ENCODE measurements at regions not wholly inside any gene's neighbourhood (a gene's known extent, or its start where the extent isn't known, plus 50 kb on each side); places are given as distances from the start of the nearest gene placed in this dataset.
"Not testable (repeated sequence)": the region's sequence is repeated elsewhere in the genome, so short reads cannot be mapped to it uniquely, and the experiment has no call there.

DNA sequence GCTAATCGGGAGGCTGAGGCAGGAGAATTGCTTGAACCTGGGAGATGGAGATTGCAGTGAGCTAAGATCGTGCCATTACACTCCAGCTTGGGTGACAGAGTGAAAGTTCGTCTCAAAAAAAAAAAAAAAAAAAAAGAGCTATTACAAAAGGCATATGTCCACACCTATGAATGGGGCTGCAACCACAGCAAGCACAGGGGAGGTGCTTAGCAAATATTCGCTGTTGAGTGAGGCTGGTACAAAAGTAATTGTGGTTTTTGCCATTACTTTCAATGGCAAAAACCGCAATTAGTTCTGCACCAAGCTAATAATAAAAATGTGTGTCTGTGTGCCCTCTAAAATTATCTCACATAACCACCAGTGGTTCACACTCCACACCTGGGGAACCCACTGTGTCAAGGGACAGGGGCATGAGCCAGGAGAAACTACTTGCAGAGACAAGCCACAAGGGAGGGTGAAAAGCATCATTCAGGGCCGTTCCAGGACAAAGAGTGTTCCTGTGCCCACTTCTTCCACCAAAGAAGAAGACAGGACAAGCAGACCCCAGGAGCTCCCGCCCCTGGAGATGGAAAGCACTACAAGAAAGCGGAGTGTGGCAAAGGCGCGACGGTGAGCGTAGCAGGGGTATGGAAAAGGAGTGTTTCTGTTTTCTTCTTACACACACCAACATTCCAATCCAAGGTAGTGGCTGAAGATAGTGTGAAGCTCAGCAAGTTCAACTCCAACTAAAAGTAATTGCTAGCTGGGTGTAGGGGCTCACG, 84.4 kb upstream of the CNEP1R1 start:
- DNase-seq: no peak

DNA sequence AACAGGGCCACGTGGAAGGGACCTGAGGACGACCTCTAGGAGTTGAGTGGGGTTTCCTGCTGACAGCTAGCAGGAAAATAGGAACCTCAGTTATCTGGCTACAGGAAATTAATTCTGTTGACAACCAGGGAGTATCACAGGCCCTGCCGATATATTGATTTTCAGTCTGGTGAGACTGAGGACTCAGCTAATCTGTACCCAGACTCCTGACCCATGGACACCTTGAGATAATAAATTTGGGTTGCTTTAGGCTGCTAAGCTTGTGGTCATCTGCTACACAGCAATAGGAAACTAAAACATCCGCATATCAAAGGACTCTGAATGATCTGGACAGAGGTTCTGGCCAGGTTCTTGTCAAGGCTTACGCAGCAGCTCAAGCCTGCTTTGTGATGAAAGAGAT, 80.8 kb upstream of the CNEP1R1 start:
- DNase-seq: no peak

DNA sequence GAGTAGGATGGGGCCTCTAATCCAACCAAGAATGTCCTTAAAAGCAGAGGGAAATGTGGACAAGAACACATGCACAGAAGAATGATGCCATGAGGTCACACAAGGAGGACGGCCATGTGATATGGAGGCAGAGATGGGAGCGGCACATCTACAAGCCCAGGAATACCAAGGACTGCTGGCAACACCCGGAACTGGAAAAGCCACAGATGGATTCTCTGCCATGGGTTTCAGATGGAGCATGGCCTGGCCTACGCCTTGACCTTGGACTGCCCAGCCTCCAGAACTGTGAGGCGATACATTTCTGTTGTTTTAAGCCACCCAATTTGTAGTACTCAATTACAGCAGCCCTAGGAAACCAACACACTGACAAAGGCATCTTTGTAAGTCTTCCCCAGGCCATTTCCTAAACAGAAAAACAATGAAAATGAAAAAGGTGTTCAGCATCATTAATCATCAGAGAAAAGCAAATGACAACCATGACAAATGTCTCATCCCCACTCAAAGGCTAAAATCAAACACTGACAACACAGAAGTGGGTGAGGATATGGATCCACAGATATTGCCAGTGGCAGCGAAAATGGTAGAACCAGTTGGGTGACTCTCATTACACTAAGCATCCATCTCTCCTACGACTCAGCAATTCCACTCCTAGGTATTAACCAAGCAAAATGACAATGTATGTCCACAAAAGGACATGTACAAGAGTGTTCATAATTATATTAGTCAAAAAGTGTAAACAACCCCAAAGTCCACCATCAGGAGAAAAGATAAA, 76.9 kb upstream of the CNEP1R1 start:
- no peak for DNase-seq

- no peak for DNase-seq
These were observed 73.3 kb upstream of the CNEP1R1 start for GRCh38 chr16:49951574-49952195.

DNA sequence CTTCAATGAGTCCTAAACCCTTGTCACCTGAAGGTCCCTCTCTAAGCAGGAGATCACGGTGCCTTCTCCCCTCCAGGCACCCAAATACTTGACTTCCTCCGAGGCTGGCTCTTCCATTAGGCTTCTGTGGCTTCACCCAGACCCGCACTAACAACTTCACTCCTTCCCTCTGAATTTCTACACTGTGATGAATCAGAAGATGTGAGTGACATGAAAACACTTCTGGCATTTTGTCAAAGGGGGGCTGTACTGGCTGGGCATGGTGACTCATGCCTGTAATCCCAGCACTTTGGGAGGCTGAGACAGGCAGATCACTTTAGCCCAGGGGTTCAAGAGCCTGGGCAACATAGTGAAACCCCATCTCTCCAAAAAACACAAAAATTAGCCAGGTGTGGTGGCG, 72.6 kb upstream of the CNEP1R1 start:
- DNase-seq: no peak

- no peak for DNase-seq
These were observed 71.9 kb upstream of the CNEP1R1 start for GRCh38 chr16:49953090-49953489.

- no peak for DNase-seq
These were observed 69.2 kb upstream of the CNEP1R1 start for GRCh38 chr16:49955858-49956257.

GRCh38 chr16:49956915-49957314, 68.1 kb upstream of the CNEP1R1 start:
- no peak for DNase-seq

GRCh38 chr16:49958448-49958847, 66.6 kb upstream of the CNEP1R1 start:
- DNase-seq: no peak

GRCh38 chr16:49959552-49960277, 65.3 kb upstream of the CNEP1R1 start:
- DNase-seq: no peak

DNA sequence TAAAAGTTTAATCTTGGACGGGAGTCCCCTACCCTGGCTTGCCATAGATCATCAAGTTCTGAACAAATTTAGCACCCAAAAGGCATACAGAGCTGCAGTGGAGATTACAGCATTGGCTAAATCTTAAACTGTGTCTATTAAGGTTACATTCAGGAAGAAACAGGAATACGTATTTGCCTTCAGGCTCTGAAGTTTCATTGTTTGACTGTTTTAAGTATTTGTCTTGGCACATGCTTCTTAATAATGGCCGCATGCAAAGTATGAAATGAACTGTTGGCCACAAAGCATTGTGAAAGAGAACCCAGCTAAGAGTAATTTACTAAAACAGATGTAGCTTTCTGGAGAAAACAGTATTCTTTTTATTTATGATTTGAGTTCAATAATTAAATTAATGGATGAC, 63.9 kb upstream of the CNEP1R1 start:
- no peak for DNase-seq

- DNase-seq: not testable (repeated sequence)
These were observed 62.5 kb upstream of the CNEP1R1 start for GRCh38 chr16:49962566-49962965.

GRCh38 chr16:49964316-49964715, 60.7 kb upstream of the CNEP1R1 start:
- DNase-seq: no peak

GRCh38 chr16:49964973-49965372, 60.1 kb upstream of the CNEP1R1 start:
- no peak for DNase-seq

GRCh38 chr16:49967012-49967559, 57.9 kb upstream of the CNEP1R1 start:
- DNase-seq: no peak

DNA sequence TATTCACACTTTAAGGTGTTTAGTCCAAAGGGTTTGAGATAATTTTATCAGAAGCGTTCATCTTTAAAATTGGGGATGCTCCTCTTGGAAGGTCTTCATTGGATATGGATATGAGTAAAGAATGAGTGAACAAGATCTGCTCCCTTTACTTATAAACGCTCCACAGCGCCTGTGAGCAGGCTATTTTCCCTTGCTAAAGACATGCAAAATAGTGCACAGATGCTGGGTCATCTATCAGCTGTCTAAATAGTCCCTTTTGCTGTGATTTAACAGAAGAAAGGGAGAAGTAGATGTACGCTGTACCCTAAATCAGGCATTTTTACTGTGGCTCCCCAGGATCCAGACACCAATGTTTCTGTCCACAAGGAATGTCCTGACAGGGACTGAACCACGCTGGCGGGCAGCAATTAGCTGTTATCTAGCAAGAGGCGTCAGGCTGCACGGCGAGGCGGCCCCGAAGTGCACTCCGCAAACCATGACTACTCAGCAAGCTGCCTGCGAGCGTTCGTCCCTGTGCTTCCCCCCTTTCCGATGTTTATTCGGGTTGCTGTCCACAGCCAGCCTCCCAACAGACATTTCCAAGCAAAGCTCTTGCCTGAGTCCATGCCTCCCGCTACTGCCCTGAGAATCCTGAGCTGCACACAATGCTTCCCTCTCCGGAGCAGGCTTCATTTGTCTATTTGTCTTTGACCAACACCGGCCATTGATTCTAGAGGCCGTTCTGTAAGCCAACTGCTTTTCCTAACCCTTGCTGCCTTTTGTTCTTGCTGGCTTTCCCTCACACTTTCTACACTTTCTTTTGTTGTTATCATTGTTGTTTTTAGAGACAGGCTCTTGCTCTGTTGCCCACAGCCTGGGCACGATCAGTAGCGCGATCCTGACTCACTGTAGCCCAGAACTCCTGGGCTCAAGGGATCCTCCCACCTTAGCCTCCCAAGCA, 55.7 kb upstream of the CNEP1R1 start:
- DNase-seq: no peak

- DNase-seq: no peak
These were observed 54.1 kb upstream of the CNEP1R1 start for GRCh38 chr16:49970797-49971431.

DNA sequence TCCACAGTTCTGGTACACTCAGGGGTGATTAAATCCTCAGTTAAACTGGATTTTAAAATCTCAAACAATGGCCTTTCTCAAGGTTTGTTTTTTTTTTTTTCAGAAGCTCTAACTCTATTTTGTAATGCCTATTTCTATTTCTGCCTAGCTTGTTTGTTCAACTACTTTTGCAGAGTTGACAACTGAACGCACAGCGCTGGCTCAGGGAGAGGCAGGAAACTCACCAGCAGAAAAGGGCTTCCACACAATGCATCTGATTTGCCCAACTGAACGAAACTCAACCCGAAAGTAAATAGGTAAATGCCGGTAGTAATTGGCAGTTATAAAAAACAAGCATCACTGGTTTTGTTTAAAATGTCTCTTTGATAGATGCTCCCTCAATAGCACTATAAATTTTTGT, 52.7 kb upstream of the CNEP1R1 start:
- no peak for DNase-seq

DNA sequence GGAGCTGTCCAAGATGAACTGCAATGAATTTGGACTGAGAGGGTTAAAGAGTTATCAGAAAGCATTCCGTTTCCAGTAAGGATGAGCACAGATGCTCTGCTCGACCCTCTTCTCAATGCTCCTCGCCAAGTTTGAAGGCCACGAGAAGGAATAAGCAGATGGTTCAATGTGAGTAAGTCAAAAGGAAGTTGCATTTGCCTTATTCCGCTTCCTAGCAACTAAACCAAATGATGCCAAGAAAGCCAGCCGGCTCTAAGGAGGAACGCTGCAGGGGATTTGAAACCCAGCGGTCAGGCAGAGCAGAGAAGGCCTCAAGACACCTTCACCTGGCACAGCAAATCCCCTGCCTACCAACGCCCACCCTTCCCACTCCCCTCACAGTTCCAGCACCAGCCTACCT, 52.1 kb upstream of the CNEP1R1 start:
- no peak for DNase-seq

Data from skin of body (tissue), 1 donor.